Astrocyte of the cerebellum (primary cell): ENCODE measurements at regions not wholly inside any gene's neighbourhood (a gene's known extent, or its start where the extent isn't known, plus 50 kb on each side); places are given as distances from the start of the nearest gene placed in this dataset.

Experiments
- DNase-seq: peaks from one replicate; pipeline ENCODE4 v3.0.0-alpha.2; 2011; ENCODE audit warnings: low read depth
- H3K4me3 ChIP-seq: 2 replicates; pipeline ENCODE4 v1.5.1; 2011; ENCODE audit warnings: mild to moderate bottlenecking, low read depth, low read length, moderate library complexity
- CTCF ChIP-seq: IDR thresholded peaks from 2 replicates; pipeline ENCODE4 v1.5.1; 2012; ENCODE audit warnings: low read length, low read depth, moderate library complexity, mild to moderate bottlenecking; ENCODE audit errors: missing control alignments
- in situ Hi-C: cut with HindIII; loops from 2 replicates; pipeline ENCODE4 v1.10.0; 2017; ENCODE audit warnings: low sequenced_read_pairs

- DNase-seq = no peak
- in situ Hi-C loops = no loop called here
- TF ChIP-seq CTCF = no peak
- H3K4me3 ChIP-seq = no peak overlapping the region
These were observed 74.1 kb upstream of the ANKRD50 start for GRCh38 chr4:124786634-124787033.

- DNase-seq = no peak
- no peak overlapping the region for H3K4me3 ChIP-seq
- TF ChIP-seq CTCF = no peak
- in situ Hi-C loops = no loop called here
These were observed 73.1 kb upstream of the ANKRD50 start for GRCh38 chr4:124785645-124786044.

GRCh38 chr4:124783847-124784246, 71.3 kb upstream of the ANKRD50 start:
- TF ChIP-seq CTCF = no peak
- in situ Hi-C loops = no loop called here
- no peak overlapping the region for H3K4me3 ChIP-seq
- DNase-seq = no peak

- no peak overlapping the region for H3K4me3 ChIP-seq
- in situ Hi-C loops = no loop called here
- TF ChIP-seq CTCF = no peak
- no peak for DNase-seq
These were observed 64.5 kb upstream of the ANKRD50 start for GRCh38 chr4:124777007-124777406.

GRCh38 chr4:124768596-124769365, 56.2 kb upstream of the ANKRD50 start:
- TF ChIP-seq CTCF = no peak
- no peak for DNase-seq
- in situ Hi-C loops = no loop called here
- H3K4me3 ChIP-seq = no peak overlapping the region

- in situ Hi-C loops = no loop called here
- no peak for TF ChIP-seq CTCF
- H3K4me3 ChIP-seq = no peak overlapping the region
- no peak for DNase-seq
These were observed 50.4 kb upstream of the ANKRD50 start for GRCh38 chr4:124762956-124763355.
